ENCODE measurements at regions not wholly inside any gene's neighbourhood (a gene's known extent, or its start where the extent isn't known, plus 50 kb on each side); places are given as distances from the start of the nearest gene placed in this dataset.

- no peaks in the 10 kb centered on the region for H3K27me3 ChIP-seq (ENCODE audit: insufficient read depth, low read length)
- H3K4me3 ChIP-seq (replicated peaks in 1 of 2; ENCODE audit: low read depth in 1 of 2, low read length in 2 of 2) = no peak overlapping the region
- no peaks in the 10 kb centered on the region for H4K20me1 ChIP-seq (ENCODE audit: insufficient read depth)
- H3K79me2 ChIP-seq (ENCODE audit: insufficient read depth, low read length) = no peaks in the 10 kb centered on the region
- ChIA-PET POLR2A (no interaction called here), CTCF (no interaction called here), RAD21 (ENCODE audit: low non-redundant PET in 1 of 2, low total read pairs in 2 of 2, uncharacterized antibody in 2 of 2, unreplicated experiment in 2 of 2) (no interaction called here)
- TF ChIP-seq CEBPB (IDR thresholded peaks at IDR 0.05; ENCODE audit: low read depth) (no peak), TCF7L2 (IDR thresholded peaks at IDR 0.05; ENCODE audit: borderline replicate concordance, extremely low read depth, insufficient read depth, insufficient read length) (no peak), MAX (IDR thresholded peaks at IDR 0.05) (no peak), POLR2A (IDR thresholded peaks at IDR 0.05; ENCODE audit: borderline replicate concordance, extremely low read depth, insufficient read depth, insufficient read length) (no peak), EGR1 (IDR thresholded peaks at IDR 0.05; ENCODE audit: low read depth) (no peak), FOSL1 (IDR thresholded peaks at IDR 0.05; ENCODE audit: low read depth) (no peak), REST (IDR thresholded peaks at IDR 0.05; ENCODE audit: low read depth) (no peak), ZFX (IDR thresholded peaks at IDR 0.05) (no peak), CBX3 (IDR thresholded peaks at IDR 0.05; ENCODE audit: low read depth) (no peak), ELF1 (IDR thresholded peaks at IDR 0.05; ENCODE audit: borderline replicate concordance, low read depth) (no peak), RAD21 (IDR thresholded peaks at IDR 0.05; ENCODE audit: low read depth) (no peak)
- no peak overlapping the region for H2AFZ ChIP-seq (ENCODE audit: low read depth, low read length, poor library complexity, severe bottlenecking)
- no peaks in the 10 kb centered on the region for H3K36me3 ChIP-seq (ENCODE audit: control insufficient read depth in 1 of 2, insufficient read depth in 2 of 2, low read length in 2 of 2)
- no peak overlapping the region for H3K4me2 ChIP-seq (ENCODE audit: low read length)
- DNase-seq (ENCODE audit: low read depth, low spot score) (no peak), ATAC-seq (no peak)
- H3K27ac ChIP-seq (ENCODE audit: low read depth, low read length) = no peak overlapping the region
- intact Hi-C loops (cut with micrococcal nuclease) = no loop called here
- H3K9me3 ChIP-seq (ENCODE audit: control insufficient read depth in 1 of 2, insufficient read depth in 1 of 2, low read depth in 1 of 2, low read length in 2 of 2) = 0 out of 4 replicates have a peak, but pooled peaks cover 0 to 3% of the 10 kb centered on the region in 2 experiments
- H3K4me1 ChIP-seq (ENCODE audit: control insufficient read depth in 1 of 2, insufficient read depth in 2 of 2, low read length in 2 of 2) = no peaks in the 10 kb centered on the region
- H3K9ac ChIP-seq (ENCODE audit: low read length) = no peak overlapping the region
- no peaks in the 10 kb centered on the region for H3K9me2 ChIP-seq (ENCODE audit: insufficient read depth)
- no TSS peak for BruUV-seq (replicated peaks)
Observed at GRCh38 chr12:92404921-92405320, 259.3 kb upstream of the BTG1 start.

Data from HCT116 (cell line).